NCI-H2029 (cell line): ENCODE measurements at regions not wholly inside any gene's neighbourhood (a gene's known extent, or its start where the extent isn't known, plus 50 kb on each side); places are given as distances from the start of the nearest gene placed in this dataset.
"Not testable (repeated sequence)": the region's sequence is repeated elsewhere in the genome, so short reads cannot be mapped to it uniquely, and the experiment has no call there.

ENCODE experiments used
- DNase-seq: peaks from one replicate; lab custom pipeline; 2025; lab: John Stamatoyannopoulos, UW

- no peak for DNase-seq
These were observed 1345.5 kb downstream of the TECRL start for GRCh38 chr4:63063760-63064159.

GRCh38 chr4:63062891-63063290, 1346.4 kb downstream of the TECRL start:
- DNase-seq = not testable (repeated sequence)

GRCh38 chr4:63049726-63050125, 1359.5 kb downstream of the TECRL start:
- DNase-seq = no peak

- DNase-seq = no peak
These were observed 1360.0 kb downstream of the TECRL start for GRCh38 chr4:63049278-63049677.

DNA sequence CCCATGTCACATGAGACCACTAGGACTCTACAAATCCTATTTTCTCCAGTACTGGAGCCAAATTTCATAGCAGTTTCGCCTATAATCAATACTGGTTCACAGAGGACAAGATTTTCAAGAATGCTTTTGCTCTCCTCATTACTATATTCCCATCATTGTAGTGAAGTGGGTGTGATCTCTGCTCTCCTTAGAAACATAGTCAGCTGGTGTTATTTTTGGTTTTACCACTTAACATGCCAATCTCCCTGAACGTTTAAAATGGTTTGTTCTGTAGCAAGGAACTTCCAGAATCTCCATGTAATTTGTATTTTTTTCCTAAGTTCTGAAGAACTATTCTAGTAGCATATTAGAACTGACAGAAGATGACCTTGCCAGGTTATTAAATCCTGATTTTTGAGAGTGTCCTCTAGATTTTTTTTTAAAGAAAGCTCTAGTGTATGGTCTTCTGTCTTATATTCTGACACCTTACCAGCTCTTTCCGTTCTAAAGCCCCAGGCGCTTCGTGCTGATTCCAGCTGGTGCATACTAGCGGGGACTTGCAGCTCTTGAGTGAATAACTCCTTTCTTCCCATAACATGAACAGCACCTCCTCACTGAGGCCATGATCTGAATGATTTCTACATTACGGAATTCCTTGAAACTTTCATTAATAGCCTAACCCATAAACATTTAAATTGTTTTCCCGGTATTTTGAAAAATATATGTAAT, 1372.9 kb downstream of the TECRL start:
- DNase-seq = no peak

DNA sequence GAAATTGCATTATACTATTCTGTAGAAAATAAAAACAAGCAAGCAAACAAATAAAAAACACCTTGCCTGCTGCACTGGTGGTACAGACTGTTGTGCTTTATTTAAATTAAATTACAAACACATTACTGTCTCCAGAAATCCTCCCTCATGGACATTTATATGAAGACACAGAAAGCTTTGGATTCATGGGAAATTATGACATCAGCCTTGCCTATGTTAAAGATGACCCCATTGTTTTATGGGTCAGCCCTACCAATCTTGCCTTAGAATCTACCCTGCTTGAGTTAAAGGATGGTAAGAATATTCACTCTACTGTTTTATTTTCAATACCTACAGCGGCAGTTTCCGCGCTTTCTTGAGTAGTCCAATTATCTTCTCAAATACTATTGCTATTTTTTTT, 1379.9 kb downstream of the TECRL start:
- DNase-seq = no peak

DNA sequence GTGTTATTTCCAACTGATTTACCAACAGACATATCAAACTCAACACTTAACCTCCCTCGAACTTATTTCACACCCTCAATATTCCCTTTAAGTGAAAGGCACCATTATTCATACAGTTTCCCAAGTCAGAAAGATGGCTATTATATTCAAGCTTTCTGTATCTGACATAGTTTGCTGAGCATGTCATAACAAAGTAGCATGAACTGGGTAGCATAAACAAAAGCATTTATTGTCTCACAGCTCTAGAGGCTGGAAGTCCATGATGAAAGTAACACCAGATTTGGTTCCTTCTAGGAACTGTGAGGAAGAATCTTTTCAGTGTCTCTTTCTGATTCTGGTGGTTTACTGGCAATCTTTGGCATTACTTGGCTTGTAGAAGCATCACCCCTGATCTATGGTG, 1388.6 kb downstream of the TECRL start:
- DNase-seq = no peak

- no peak for DNase-seq
These were observed 1392.0 kb downstream of the TECRL start for GRCh38 chr4:63017300-63017699.

GRCh38 chr4:62970846-62971245, 1438.4 kb downstream of the TECRL start:
- no peak for DNase-seq

DNA sequence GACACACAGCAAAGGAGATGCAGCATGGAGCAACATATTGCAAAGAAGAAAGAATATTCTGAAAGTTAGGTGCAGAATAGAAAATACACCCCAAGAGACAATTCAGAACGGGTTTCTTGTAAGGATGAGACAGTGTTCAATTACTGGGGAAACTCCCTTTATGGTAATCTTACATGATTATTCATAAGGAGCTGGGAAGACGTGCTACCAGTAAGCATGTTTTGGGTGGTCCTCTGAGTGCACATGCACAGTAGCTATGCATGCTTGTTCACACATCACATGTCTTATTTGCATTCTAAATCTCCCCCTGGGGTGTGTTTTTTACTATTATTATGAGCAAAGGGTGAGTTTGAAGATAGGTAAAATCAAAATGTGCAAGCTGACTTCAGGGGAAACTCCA, 1448.8 kb downstream of the TECRL start:
- DNase-seq = no peak

- no peak for DNase-seq
These were observed 1455.5 kb downstream of the TECRL start for GRCh38 chr4:62953752-62954151.

GRCh38 chr4:62952366-62952765, 1456.9 kb downstream of the TECRL start:
- DNase-seq = no peak

DNA sequence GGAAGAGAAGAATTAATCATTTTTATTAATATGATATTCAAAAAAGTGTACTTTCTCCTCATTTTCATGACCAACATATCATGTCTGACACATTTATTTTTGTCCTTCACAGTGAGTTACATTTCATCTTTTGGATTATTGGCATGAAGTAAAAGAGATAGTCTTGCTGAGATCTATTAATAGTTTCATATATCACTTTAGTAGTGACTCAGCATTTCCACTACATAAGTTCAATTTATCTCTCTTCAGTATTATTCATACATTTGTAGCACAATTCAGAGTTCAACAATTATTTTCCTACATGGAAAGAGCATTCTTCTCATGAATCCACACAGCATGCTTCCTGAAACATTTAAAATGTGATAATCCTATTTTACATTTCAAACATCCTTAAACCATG, 1461.1 kb downstream of the TECRL start:
- no peak for DNase-seq

DNA sequence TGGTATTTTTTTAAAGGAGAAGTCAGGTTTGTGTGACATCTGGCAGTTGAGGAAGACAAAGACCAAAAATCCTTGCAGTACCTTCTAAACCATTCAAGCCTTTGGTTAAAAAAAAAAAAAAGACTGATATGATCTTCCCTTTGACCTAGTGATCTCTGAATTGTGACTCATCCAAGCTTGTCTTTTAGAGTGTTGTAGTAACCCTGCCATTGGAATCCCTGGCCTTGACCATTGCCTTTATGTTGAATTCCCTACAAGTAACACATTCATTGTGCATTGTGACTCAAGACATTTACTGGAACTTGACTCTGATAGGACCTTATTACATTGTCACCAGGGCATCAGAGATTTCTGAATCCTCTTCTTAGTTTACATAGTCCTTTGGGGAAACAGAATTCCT, 1469.0 kb downstream of the TECRL start:
- DNase-seq = no peak

DNA sequence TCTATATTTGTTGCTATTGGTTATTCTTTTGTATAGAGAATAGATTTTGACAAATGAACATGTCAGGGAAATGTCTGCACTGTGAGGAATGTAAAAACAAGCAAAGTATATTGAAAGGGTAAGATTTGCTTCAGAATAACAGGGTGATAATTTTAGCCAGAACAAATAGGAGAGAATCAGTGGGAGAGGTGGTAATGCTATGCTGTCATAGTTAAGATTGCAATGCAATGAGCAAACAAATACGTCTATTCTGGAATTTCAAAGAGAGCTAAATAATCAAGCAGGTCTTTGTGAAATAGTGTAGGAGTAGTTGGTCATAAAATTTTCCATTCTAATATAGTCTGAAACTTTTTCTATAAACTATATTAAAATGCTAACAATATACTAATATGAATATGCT, 1478.4 kb downstream of the TECRL start:
- DNase-seq = no peak

- no peak for DNase-seq
These were observed 1480.8 kb downstream of the TECRL start for GRCh38 chr4:62928483-62928882.

GRCh38 chr4:62927574-62927973, 1481.7 kb downstream of the TECRL start:
- DNase-seq = no peak

GRCh38 chr4:62923783-62924182, 1485.5 kb downstream of the TECRL start:
- DNase-seq = no peak

DNA sequence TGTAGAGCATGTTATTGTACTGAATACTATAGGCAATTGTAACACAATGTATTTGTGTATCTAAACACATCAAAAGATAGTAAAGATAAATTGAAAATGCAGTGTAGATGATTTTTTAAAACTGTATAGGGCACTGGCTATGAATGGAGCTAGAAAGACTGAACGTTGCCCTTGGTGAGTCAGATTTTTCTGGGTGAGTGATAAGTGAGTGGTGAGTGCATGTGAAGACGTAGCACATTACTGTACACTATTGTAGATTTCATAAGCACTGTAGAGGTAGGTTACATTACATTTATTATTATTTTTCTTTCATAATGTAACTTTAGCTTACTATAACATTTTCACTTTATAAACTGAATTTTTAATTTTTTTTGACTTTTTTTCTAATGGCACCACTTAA, 1491.6 kb downstream of the TECRL start:
- DNase-seq = no peak

GRCh38 chr4:62914758-62915157, 1494.5 kb downstream of the TECRL start:
- DNase-seq = no peak

DNA sequence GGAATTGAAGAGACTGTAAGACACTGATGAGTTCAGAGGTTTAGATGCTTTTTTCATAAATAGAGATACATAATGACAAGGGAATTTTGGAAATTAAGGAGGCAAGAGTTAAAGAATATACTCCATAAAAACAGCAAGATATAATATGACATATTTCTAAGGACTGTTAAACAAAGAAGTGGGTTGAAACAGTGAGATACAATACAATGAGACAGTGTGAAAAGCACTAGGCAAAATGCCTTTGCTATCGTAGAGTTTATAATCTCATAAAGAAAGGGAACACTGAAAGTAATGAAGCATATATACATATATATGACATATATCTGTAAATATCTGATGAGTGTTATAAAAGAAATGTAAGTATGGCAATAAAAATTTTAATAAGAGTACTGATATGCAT, 1496.2 kb downstream of the TECRL start:
- DNase-seq = no peak

GRCh38 chr4:62912531-62912930, 1496.7 kb downstream of the TECRL start:
- DNase-seq = no peak

DNA sequence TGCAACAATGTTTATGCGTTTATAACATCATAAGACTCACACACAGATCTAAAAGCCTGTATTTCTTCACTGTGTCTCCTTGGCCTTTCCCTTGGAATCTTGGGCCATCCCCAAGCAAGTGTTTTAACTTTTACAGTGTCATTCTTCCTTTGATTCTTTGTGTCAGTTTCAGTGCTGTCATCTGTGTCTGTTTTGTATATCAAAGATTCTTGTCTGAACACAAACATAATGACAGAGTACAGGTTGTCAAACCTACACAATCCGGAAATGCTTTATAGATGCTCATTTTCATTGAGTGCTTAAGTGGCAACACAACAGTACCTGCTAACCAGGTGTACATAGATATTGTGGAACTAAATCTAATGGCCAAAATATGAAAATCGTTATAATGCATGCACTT, 1500.0 kb downstream of the TECRL start:
- no peak for DNase-seq

DNA sequence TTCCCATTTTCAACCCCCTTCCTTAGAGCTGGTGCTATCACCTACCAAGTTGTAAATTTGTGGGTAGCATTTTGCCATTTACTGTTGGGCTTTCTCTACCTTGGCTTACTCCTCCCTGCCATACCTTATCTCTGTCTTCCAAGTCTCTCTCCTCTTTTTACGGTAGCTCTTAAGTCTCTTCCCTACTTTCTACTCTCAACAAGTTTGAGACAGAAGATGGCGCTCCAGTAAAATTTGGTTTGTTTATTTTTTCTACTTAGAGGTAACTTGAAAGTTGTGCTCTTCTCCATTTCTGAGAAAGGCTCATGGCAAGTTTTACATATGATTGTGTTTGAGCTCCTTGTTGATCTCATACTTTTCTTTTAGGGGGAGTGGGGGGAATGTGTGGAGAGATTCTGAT, 1508.1 kb downstream of the TECRL start:
- no peak for DNase-seq
